RWPE1 (cell line): ENCODE measurements at regions not wholly inside any gene's neighbourhood (a gene's known extent, or its start where the extent isn't known, plus 50 kb on each side); places are given as distances from the start of the nearest gene placed in this dataset.

Experiments used
- CTCF ChIA-PET: fragments of 350-600 bp; sonication (Branson Sonifier 250); formaldehyde crosslinking; extraction: SDS; loops from one replicate; lab custom pipeline; 2021; lab: Yijun Ruan, JAX
- POLR2A ChIA-PET: fragments of 400-600 bp; formaldehyde crosslinking; extraction: SDS; loops from one replicate; lab custom pipeline; 2020; ENCODE audit warnings: antibody characterized with exemption; ENCODE audit not compliant: low non-redundant PET; lab: Yijun Ruan, JAX
- DNase-seq: peaks from one replicate; pipeline ENCODE4 v3.0.0; 2012; ENCODE audit warnings: low spot score
- H3K27ac ChIP-seq: fragments of 450-650 bp; 2 replicates; pipeline ENCODE4 v1.5.1; 2017
- CTCF ChIP-seq: fragments of 450-650 bp; conservative IDR thresholded peaks from 2 replicates; pipeline ENCODE4 v1.5.1; 2017; ENCODE audit warnings: low read depth, mild to moderate bottlenecking

GRCh38 chr1:229032375-229032774, 238.5 kb upstream of the RAB4A start:
- no peak for DNase-seq
- H3K27ac ChIP-seq, result no peak overlapping the region
- no peak for TF ChIP-seq CTCF
- POLR2A ChIA-PET, result no interaction called here
- CTCF ChIA-PET, result interaction anchor here (0.6 kb wide), 1 partner anchor 9 kb away, joined by 4 read pairs; no protein-coding TSS in a partner anchor

- no peak overlapping the region for H3K27ac ChIP-seq
- TF ChIP-seq CTCF, result no peak
- CTCF ChIA-PET, result no interaction called here
- POLR2A ChIA-PET, result no interaction called here
- no peak for DNase-seq
These were observed 237.4 kb upstream of the RAB4A start for GRCh38 chr1:229033480-229033879.

- ChIA-PET POLR2A (no interaction called here), CTCF (no interaction called here)
- H3K27ac ChIP-seq, result no peak overlapping the region
- no peak for TF ChIP-seq CTCF
- no peak for DNase-seq
These were observed 236.6 kb upstream of the RAB4A start for GRCh38 chr1:229034342-229034741.

GRCh38 chr1:229035054-229035747, 235.7 kb upstream of the RAB4A start:
- ChIA-PET POLR2A (no interaction called here), CTCF (interaction anchor here (0.6 kb wide), 1 partner anchor 299 kb away, joined by 3 read pairs; no protein-coding TSS in a partner anchor)
- no peak for TF ChIP-seq CTCF
- no peak overlapping the region for H3K27ac ChIP-seq
- no peak for DNase-seq

GRCh38 chr1:229035748-229036082, 235.2 kb upstream of the RAB4A start:
- ChIA-PET POLR2A (no interaction called here), CTCF (interaction anchor here (0.6 kb wide), 1 partner anchor 300 kb away, joined by 3 read pairs; no protein-coding TSS in a partner anchor)

GRCh38 chr1:229037806-229038405, 233.0 kb upstream of the RAB4A start:
- no peak for TF ChIP-seq CTCF
- ChIA-PET POLR2A (no interaction called here), CTCF (interaction anchor here (0.6 kb wide), 1 partner anchor 244 kb away, joined by 3 read pairs; no protein-coding TSS in a partner anchor)
- H3K27ac ChIP-seq, result no peak overlapping the region
- DNase-seq, result no peak

More at GRCh38 chr1:229035748-229036082, 235.2 kb upstream of the RAB4A start:
- DNase-seq, result no peak
- no peak overlapping the region for H3K27ac ChIP-seq
- no peak for TF ChIP-seq CTCF
